Fibroblast of upper back skin (primary cell): ENCODE measurements at regions not wholly inside any gene's neighbourhood (a gene's known extent, or its start where the extent isn't known, plus 50 kb on each side); places are given as distances from the start of the nearest gene placed in this dataset.

ENCODE experiments used
- DNase-seq: peaks from one replicate; pipeline ENCODE4 v3.0.0-alpha.2; 2013

GRCh38 chr17:5822281-5823060 is 238.2 kb upstream of the NLRP1 start:
- DNase-seq: no peak

GRCh38 chr17:5823219-5823618 is 238.9 kb upstream of the NLRP1 start:
- DNase-seq: no peak

GRCh38 chr17:5825717-5826330 is 241.5 kb upstream of the NLRP1 start:
- DNase-seq: peak; percentile 22

- DNase-seq: peak; percentile 25
Measured at GRCh38 chr17:5826384-5826783, 242.1 kb upstream of the NLRP1 start.

GRCh38 chr17:5830921-5831320 is 239.3 kb upstream of the WSCD1 start:
- no peak for DNase-seq

- peak; percentile 69 for DNase-seq
Measured at GRCh38 chr17:5832886-5833285, 237.3 kb upstream of the WSCD1 start.

- DNase-seq: peak; percentile 51
Measured at GRCh38 chr17:5837055-5837491, 233.1 kb upstream of the WSCD1 start.

- no peak for DNase-seq
Measured at GRCh38 chr17:5838661-5839300, 231.4 kb upstream of the WSCD1 start.

- DNase-seq: no peak
Measured at GRCh38 chr17:5840811-5841446, 229.2 kb upstream of the WSCD1 start.

GRCh38 chr17:5841862-5842261 is 228.3 kb upstream of the WSCD1 start:
- DNase-seq: no peak

- DNase-seq: no peak
Measured at GRCh38 chr17:5843366-5844026, 226.7 kb upstream of the WSCD1 start.

GRCh38 chr17:5846001-5846400 is 224.2 kb upstream of the WSCD1 start:
- no peak for DNase-seq

- no peak for DNase-seq
Measured at GRCh38 chr17:5854871-5855554, 215.2 kb upstream of the WSCD1 start.

GRCh38 chr17:5861246-5861645 is 208.9 kb upstream of the WSCD1 start:
- DNase-seq: no peak

GRCh38 chr17:5861854-5862253 is 208.3 kb upstream of the WSCD1 start:
- no peak for DNase-seq

GRCh38 chr17:5862395-5862794 is 207.8 kb upstream of the WSCD1 start:
- no peak for DNase-seq

GRCh38 chr17:5864741-5865657 is 205.2 kb upstream of the WSCD1 start:
- DNase-seq: no peak

GRCh38 chr17:5866978-5867377 is 203.2 kb upstream of the WSCD1 start:
- no peak for DNase-seq

GRCh38 chr17:5869041-5869745 is 201.0 kb upstream of the WSCD1 start:
- peak; percentile 2 for DNase-seq

GRCh38 chr17:5870231-5870953 is 199.8 kb upstream of the WSCD1 start:
- DNase-seq: peak; percentile 11
